Fibroblast of lung (primary cell): ENCODE measurements at regions not wholly inside any gene's neighbourhood (a gene's known extent, or its start where the extent isn't known, plus 50 kb on each side); places are given as distances from the start of the nearest gene placed in this dataset.

Experiments used
- DNase-seq, 2 donors: peaks; one replicate each; pipeline versions ENCODE4 v3.0.0 to v3.0.0-alpha.2; 2010; ENCODE audit warnings: low read depth in 2 of 2
- H2AFZ ChIP-seq: 2 replicates; pipeline ENCODE4 v1.5.1; 2012; ENCODE audit warnings: low read length, control low read depth, inconsistent platforms
- H3K27ac ChIP-seq: 2 replicates; pipeline ENCODE4 v1.5.1; 2011; ENCODE audit warnings: low read length, control low read depth; ENCODE audit not compliant: insufficient read depth
- H3K27me3 ChIP-seq: 2 replicates; pipeline ENCODE4 v1.5.1; 2011; ENCODE audit warnings: mild to moderate bottlenecking, low read length; ENCODE audit not compliant: control insufficient read depth, insufficient read depth
- H3K36me3 ChIP-seq: 2 replicates; pipeline ENCODE4 v1.5.1; 2011; ENCODE audit warnings: low read length; ENCODE audit not compliant: control insufficient read depth, insufficient read depth
- H3K4me1 ChIP-seq: 2 replicates; pipeline ENCODE4 v1.5.1; 2011; ENCODE audit warnings: low read length; ENCODE audit not compliant: control insufficient read depth, insufficient read depth; ENCODE audit errors: extremely low read depth
- H3K4me2 ChIP-seq: 2 replicates; pipeline ENCODE4 v1.5.1; 2011; ENCODE audit warnings: low read length, control low read depth; ENCODE audit not compliant: insufficient read depth; ENCODE audit errors: extremely low read depth
- H3K4me3 ChIP-seq, 4 experiments: fragments of 200-600 bp in 1 of 4; sonication (generic) in 1 of 4; replicated peaks in 1 of 4; 2 replicates each; pipeline ENCODE4 v1.5.1; 2011 to 2016; ENCODE audit warnings: low read length in 4 of 4, low read depth in 3 of 4, mild to moderate bottlenecking in 3 of 4, control low read depth in 2 of 4, inconsistent platforms in 1 of 4, mixed read lengths in 1 of 4; ENCODE audit not compliant: insufficient read depth in 1 of 4; ENCODE audit errors: control extremely low read depth in 1 of 4
- H3K79me2 ChIP-seq: 2 replicates; pipeline ENCODE4 v1.5.1; 2012; ENCODE audit warnings: mild to moderate bottlenecking, low read length, inconsistent platforms; ENCODE audit not compliant: control insufficient read depth, insufficient read depth
- H3K9ac ChIP-seq: 2 replicates; pipeline ENCODE4 v1.5.1; 2011; ENCODE audit warnings: mild to moderate bottlenecking, low read length, control low read depth; ENCODE audit not compliant: insufficient read depth
- H3K9me3 ChIP-seq: 2 replicates; pipeline ENCODE4 v1.5.1; 2012; ENCODE audit warnings: low read depth, low read length; ENCODE audit not compliant: control insufficient read depth, insufficient read depth
- H4K20me1 ChIP-seq: 2 replicates; pipeline ENCODE4 v1.5.1; 2011; ENCODE audit warnings: low read length; ENCODE audit not compliant: control insufficient read depth, insufficient read depth; ENCODE audit errors: extremely low read depth
- CTCF ChIP-seq, 2 donors: IDR thresholded peaks in 1 of 2; conservative IDR thresholded peaks in 1 of 2; 1 replicate in 1 of 2; 2 replicates in 1 of 2; pipeline ENCODE4 v1.5.1; 2011 to 2012; ENCODE audit warnings: low read length in 2 of 2, control low read depth in 1 of 2, inconsistent platforms in 1 of 2, low read depth in 1 of 2, mild to moderate bottlenecking in 1 of 2
- EZH2 ChIP-seq: IDR thresholded peaks from 2 replicates; pipeline ENCODE4 v1.5.1; 2012; ENCODE audit warnings: low read length, control low read depth, mild to moderate bottlenecking; ENCODE audit errors: missing control alignments

- Histone ChIP-seq H3K4me1 (no peaks in the 10 kb centered on the region), H3K4me3 (no peak overlapping the region), H3K9ac (no peak overlapping the region), H4K20me1 (no peaks in the 10 kb centered on the region), H3K9me3 (no peaks in the 10 kb centered on the region), H3K4me2 (no peak overlapping the region), H3K27me3 (no peaks in the 10 kb centered on the region), H2AFZ (no peak overlapping the region), H3K79me2 (no peaks in the 10 kb centered on the region), H3K36me3 (no peaks in the 10 kb centered on the region), H3K27ac (no peak overlapping the region)
- TF ChIP-seq EZH2 (no peak), CTCF (conservative IDR thresholded peaks at IDR 0.05 in 1 of 2, IDR thresholded peaks at IDR 0.05 in 1 of 2; ENCODE audit: low read depth in 1 of 2, low read length in 2 of 2) (no peak)
- peak in 1 of 2 donors; percentile 49 for DNase-seq
Observed at GRCh38 chr2:6442252-6442985, 423.3 kb downstream of the CMPK2 start.

- Histone ChIP-seq H3K4me1 (no peaks in the 10 kb centered on the region), H3K9me3 (no peaks in the 10 kb centered on the region), H3K9ac (no peak overlapping the region), H3K79me2 (no peaks in the 10 kb centered on the region), H3K36me3 (no peaks in the 10 kb centered on the region), H4K20me1 (no peaks in the 10 kb centered on the region), H3K4me2 (no peak overlapping the region), H3K4me3 (no peak overlapping the region), H3K27ac (no peak overlapping the region), H3K27me3 (no peaks in the 10 kb centered on the region), H2AFZ (no peak overlapping the region)
- TF ChIP-seq CTCF (conservative IDR thresholded peaks at IDR 0.05 in 1 of 2, IDR thresholded peaks at IDR 0.05 in 1 of 2; ENCODE audit: low read depth in 1 of 2, low read length in 2 of 2), result no peak
- TF ChIP-seq EZH2, result no peak
- peak in 1 of 2 donors; percentile 44 for DNase-seq
Observed at GRCh38 chr2:6443061-6443823, 422.5 kb downstream of the CMPK2 start.

GRCh38 chr2:6444514-6444913 is 421.2 kb downstream of the CMPK2 start:
- Histone ChIP-seq H3K9ac (no peak overlapping the region), H3K36me3 (no peaks in the 10 kb centered on the region), H3K9me3 (no peaks in the 10 kb centered on the region), H4K20me1 (no peaks in the 10 kb centered on the region), H2AFZ (no peak overlapping the region), H3K4me1 (no peaks in the 10 kb centered on the region), H3K4me2 (no peak overlapping the region), H3K79me2 (no peaks in the 10 kb centered on the region), H3K4me3 (no peak overlapping the region), H3K27ac (no peak overlapping the region), H3K27me3 (no peaks in the 10 kb centered on the region)
- DNase-seq, result no peak
- TF ChIP-seq EZH2 (no peak), CTCF (conservative IDR thresholded peaks at IDR 0.05 in 1 of 2, IDR thresholded peaks at IDR 0.05 in 1 of 2; ENCODE audit: low read depth in 1 of 2, low read length in 2 of 2) (no peak)
